Activated CD8-positive, alpha-beta memory T cell treated with anti-CD3 and anti-CD28 coated beads for 1 hour (primary cell): ENCODE measurements at regions not wholly inside any gene's neighbourhood (a gene's known extent, or its start where the extent isn't known, plus 50 kb on each side); places are given as distances from the start of the nearest gene placed in this dataset.
"Not testable (repeated sequence)": the region's sequence is repeated elsewhere in the genome, so short reads cannot be mapped to it uniquely, and the experiment has no call there.

Source experiments
- DNase-seq, 2 donors: peaks; one replicate each; pipeline ENCODE4 v3.0.0-alpha.2; 2020; ENCODE audit warnings: low read depth in 1 of 2; ENCODE audit errors: extremely low read depth in 1 of 2

GRCh38 chr6:37078814-37079213 lies 73.4 kb downstream of the FGD2 start:
- no peak for DNase-seq

GRCh38 chr6:37081042-37081607 lies 75.7 kb downstream of the FGD2 start:
- DNase-seq, result no peak

GRCh38 chr6:37082390-37083130 lies 77.1 kb downstream of the FGD2 start:
- DNase-seq, result no peak

GRCh38 chr6:37083243-37084138 lies 78.0 kb downstream of the FGD2 start:
- no peak for DNase-seq

- DNase-seq, result not testable (repeated sequence)
These were observed 79.2 kb downstream of the FGD2 start for GRCh38 chr6:37084665-37085064.

- no peak for DNase-seq
These were observed 79.7 kb downstream of the FGD2 start for GRCh38 chr6:37085198-37085597.

- DNase-seq, result no peak
These were observed 81.1 kb upstream of the PIM1 start for GRCh38 chr6:37088897-37089296.

GRCh38 chr6:37089783-37090182 lies 80.2 kb upstream of the PIM1 start:
- DNase-seq, result no peak

- not testable (repeated sequence) for DNase-seq
These were observed 78.8 kb upstream of the PIM1 start for GRCh38 chr6:37091104-37091503.

GRCh38 chr6:37091586-37091985 lies 78.4 kb upstream of the PIM1 start:
- DNase-seq, result not testable (repeated sequence)

- no peak for DNase-seq
These were observed 76.8 kb upstream of the PIM1 start for GRCh38 chr6:37092923-37093727.

- no peak for DNase-seq
These were observed 76.3 kb upstream of the PIM1 start for GRCh38 chr6:37093728-37094069.

GRCh38 chr6:37095997-37096396 lies 74.0 kb upstream of the PIM1 start:
- no peak for DNase-seq

GRCh38 chr6:37097335-37097734 lies 72.6 kb upstream of the PIM1 start:
- DNase-seq, result no peak

GRCh38 chr6:37099442-37099841 lies 70.5 kb upstream of the PIM1 start:
- DNase-seq, result no peak

- DNase-seq, result no peak
These were observed 69.2 kb upstream of the PIM1 start for GRCh38 chr6:37100745-37101144.

GRCh38 chr6:37101991-37102298 lies 68.0 kb upstream of the PIM1 start:
- no peak for DNase-seq

GRCh38 chr6:37102299-37103168 lies 67.4 kb upstream of the PIM1 start:
- DNase-seq, result peak; percentile 50 to 56

- DNase-seq, result no peak
These were observed 66.5 kb upstream of the PIM1 start for GRCh38 chr6:37103169-37104039.
